Loucy (cell line): ENCODE measurements at regions not wholly inside any gene's neighbourhood (a gene's known extent, or its start where the extent isn't known, plus 50 kb on each side); places are given as distances from the start of the nearest gene placed in this dataset.

Experiments
- H2AFZ ChIP-seq: fragments of 200-600 bp; sonication (generic); 2 replicates; pipeline ENCODE4 v1.6.0; 2016; ENCODE audit warnings: antibody characterized with exemption, mild to moderate bottlenecking, low read length, moderate library complexity
- H3F3A ChIP-seq: fragments of 200-600 bp; 2 replicates; pipeline ENCODE4 v1.6.0; 2016; ENCODE audit warnings: antibody characterized with exemption, low read depth, mild to moderate bottlenecking
- H3K27me3 ChIP-seq: fragments of 200-600 bp; sonication (generic); 2 replicates; pipeline ENCODE4 v1.6.1; 2014; ENCODE audit warnings: low read length, mild to moderate bottlenecking; ENCODE audit not compliant: insufficient read depth, poor library complexity, severe bottlenecking
- H3K36me3 ChIP-seq: fragments of 200-600 bp; sonication (generic); 2 replicates; pipeline ENCODE4 v1.6.1; 2016; ENCODE audit warnings: low read length; ENCODE audit not compliant: insufficient read depth
- H3K4me1 ChIP-seq: fragments of 200-600 bp; sonication (generic); 2 replicates; pipeline ENCODE4 v1.5.1; 2014; ENCODE audit warnings: low read length, mild to moderate bottlenecking; ENCODE audit not compliant: insufficient read depth, poor library complexity, severe bottlenecking
- H3K4me2 ChIP-seq: fragments of 200-600 bp; sonication (generic); 2 replicates; pipeline ENCODE4 v1.6.0; 2014; ENCODE audit warnings: antibody characterized with exemption, low read length, low read depth, mild to moderate bottlenecking; ENCODE audit not compliant: poor library complexity, severe bottlenecking
- H3K4me3 ChIP-seq: fragments of 200-600 bp; sonication (generic); 2 replicates; pipeline ENCODE4 v1.5.1; 2014; ENCODE audit warnings: low read length, mild to moderate bottlenecking, mixed read lengths; ENCODE audit not compliant: poor library complexity, severe bottlenecking
- H3K79me2 ChIP-seq: fragments of 200-600 bp; sonication (generic); 2 replicates; pipeline ENCODE4 v1.6.1; 2014; ENCODE audit warnings: low read length; ENCODE audit not compliant: insufficient read depth
- H3K9ac ChIP-seq: fragments of 200-600 bp; sonication (generic); 2 replicates; pipeline ENCODE4 v1.6.0; 2014; ENCODE audit warnings: mild to moderate bottlenecking, low read depth, low read length, moderate library complexity; ENCODE audit not compliant: poor library complexity, severe bottlenecking
- H3K9me2 ChIP-seq: fragments of 200-600 bp; sonication (generic); replicated peaks from 2 replicates; pipeline ENCODE4 v1.6.1; 2016; ENCODE audit warnings: low read depth, low read length, mixed read lengths
- H3K9me3 ChIP-seq: fragments of 200-600 bp; sonication (generic); 2 replicates; pipeline ENCODE4 v1.6.1; 2014; ENCODE audit warnings: mild to moderate bottlenecking, antibody characterized with exemption, low read length, low read depth; ENCODE audit not compliant: insufficient read depth
- H4K20me1 ChIP-seq: fragments of 200-600 bp; sonication (generic); 2 replicates; pipeline ENCODE4 v1.6.0; 2014; ENCODE audit warnings: antibody characterized with exemption, low read length, mild to moderate bottlenecking; ENCODE audit not compliant: insufficient read depth, poor library complexity, severe bottlenecking
- EZH2phosphoT487 ChIP-seq: fragments of 200-600 bp; IDR thresholded peaks from 2 replicates; pipeline ENCODE4 v1.6.1; 2018; ENCODE audit warnings: antibody characterized with exemption, mild to moderate bottlenecking, moderate library complexity, borderline replicate concordance
- TF ChIP-seq, protein P1 (sequence below): fragments of 200-600 bp; sonication (generic); conservative IDR thresholded peaks from 2 replicates; pipeline ENCODE4 v1.5.1; 2014; ENCODE audit warnings: mild to moderate bottlenecking, antibody characterized with exemption, low read length

DNA sequence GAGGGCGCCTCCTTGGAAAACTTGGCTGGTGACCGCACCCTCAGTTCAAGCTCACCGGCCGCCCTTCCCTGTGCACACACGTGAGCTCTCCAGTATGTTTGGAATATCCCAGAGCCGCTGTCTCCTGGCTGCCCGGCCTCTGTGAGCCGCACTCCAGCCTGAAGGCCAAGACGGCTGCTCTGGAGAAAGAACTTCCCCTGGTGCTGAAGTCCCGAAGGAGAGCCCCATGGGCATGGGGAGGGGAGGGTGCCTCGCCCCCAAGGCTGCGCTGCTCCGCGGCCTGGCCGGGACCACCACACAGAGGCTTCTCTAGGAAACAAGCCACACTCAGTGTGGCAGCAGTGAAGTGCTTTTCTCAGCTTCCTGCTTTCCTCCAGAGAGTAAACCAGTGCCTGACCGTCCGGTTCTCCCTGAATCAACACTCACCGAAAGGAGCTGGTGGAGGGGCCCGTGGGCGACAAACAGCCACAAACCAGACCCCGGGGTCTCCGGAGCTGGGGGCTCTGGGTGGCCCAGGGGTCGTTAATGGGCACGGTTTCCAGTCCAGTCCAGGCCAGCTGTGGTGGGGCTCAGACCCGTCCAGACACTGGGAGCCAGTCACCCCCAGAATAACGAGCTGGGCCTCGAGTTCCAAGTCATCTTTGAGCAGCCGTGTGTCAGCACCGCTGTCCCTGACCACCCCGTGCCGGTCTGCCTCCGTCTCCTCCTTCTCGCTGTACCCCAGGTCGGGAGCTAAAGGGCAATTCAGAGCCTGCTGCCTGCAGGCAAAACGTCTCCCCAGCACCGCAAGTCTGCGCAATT lies 87.4 kb upstream of the BHLHE23 start:
- no peak overlapping the region for H3K4me2 ChIP-seq
- no peaks in the 10 kb centered on the region for H3K27me3 ChIP-seq
- H3K9me2 ChIP-seq, result no peaks in the 10 kb centered on the region
- no peak overlapping the region for H3K9ac ChIP-seq
- no peak overlapping the region for H3K4me3 ChIP-seq
- no peaks in the 10 kb centered on the region for H3K36me3 ChIP-seq
- H3K9me3 ChIP-seq, result no peaks in the 10 kb centered on the region
- TF ChIP-seq, protein P1, sequence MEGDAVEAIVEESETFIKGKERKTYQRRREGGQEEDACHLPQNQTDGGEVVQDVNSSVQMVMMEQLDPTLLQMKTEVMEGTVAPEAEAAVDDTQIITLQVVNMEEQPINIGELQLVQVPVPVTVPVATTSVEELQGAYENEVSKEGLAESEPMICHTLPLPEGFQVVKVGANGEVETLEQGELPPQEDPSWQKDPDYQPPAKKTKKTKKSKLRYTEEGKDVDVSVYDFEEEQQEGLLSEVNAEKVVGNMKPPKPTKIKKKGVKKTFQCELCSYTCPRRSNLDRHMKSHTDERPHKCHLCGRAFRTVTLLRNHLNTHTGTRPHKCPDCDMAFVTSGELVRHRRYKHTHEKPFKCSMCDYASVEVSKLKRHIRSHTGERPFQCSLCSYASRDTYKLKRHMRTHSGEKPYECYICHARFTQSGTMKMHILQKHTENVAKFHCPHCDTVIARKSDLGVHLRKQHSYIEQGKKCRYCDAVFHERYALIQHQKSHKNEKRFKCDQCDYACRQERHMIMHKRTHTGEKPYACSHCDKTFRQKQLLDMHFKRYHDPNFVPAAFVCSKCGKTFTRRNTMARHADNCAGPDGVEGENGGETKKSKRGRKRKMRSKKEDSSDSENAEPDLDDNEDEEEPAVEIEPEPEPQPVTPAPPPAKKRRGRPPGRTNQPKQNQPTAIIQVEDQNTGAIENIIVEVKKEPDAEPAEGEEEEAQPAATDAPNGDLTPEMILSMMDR, result no peak
- no peak for TF ChIP-seq EZH2phosphoT487
- H3K4me1 ChIP-seq, result no peaks in the 10 kb centered on the region
- no peaks in the 10 kb centered on the region for H3F3A ChIP-seq
- H2AFZ ChIP-seq, result no peak overlapping the region
- H4K20me1 ChIP-seq, result no peaks in the 10 kb centered on the region
- no peaks in the 10 kb centered on the region for H3K79me2 ChIP-seq

- H3K4me2 ChIP-seq, result no peak overlapping the region
- H3K4me3 ChIP-seq, result no peak overlapping the region
- H3F3A ChIP-seq, result no peaks in the 10 kb centered on the region
- H4K20me1 ChIP-seq, result no peaks in the 10 kb centered on the region
- H3K9me3 ChIP-seq, result no peaks in the 10 kb centered on the region
- no peaks in the 10 kb centered on the region for H3K79me2 ChIP-seq
- no peaks in the 10 kb centered on the region for H3K4me1 ChIP-seq
- no peak overlapping the region for H2AFZ ChIP-seq
- H3K27me3 ChIP-seq, result no peaks in the 10 kb centered on the region
- TF ChIP-seq, protein P1, result no peak
- TF ChIP-seq EZH2phosphoT487, result no peak
- H3K9ac ChIP-seq, result no peak overlapping the region
- H3K9me2 ChIP-seq, result no peaks in the 10 kb centered on the region
- no peaks in the 10 kb centered on the region for H3K36me3 ChIP-seq
Observed at GRCh38 chr20:63092660-63093215, 86.0 kb upstream of the BHLHE23 start.

DNA sequence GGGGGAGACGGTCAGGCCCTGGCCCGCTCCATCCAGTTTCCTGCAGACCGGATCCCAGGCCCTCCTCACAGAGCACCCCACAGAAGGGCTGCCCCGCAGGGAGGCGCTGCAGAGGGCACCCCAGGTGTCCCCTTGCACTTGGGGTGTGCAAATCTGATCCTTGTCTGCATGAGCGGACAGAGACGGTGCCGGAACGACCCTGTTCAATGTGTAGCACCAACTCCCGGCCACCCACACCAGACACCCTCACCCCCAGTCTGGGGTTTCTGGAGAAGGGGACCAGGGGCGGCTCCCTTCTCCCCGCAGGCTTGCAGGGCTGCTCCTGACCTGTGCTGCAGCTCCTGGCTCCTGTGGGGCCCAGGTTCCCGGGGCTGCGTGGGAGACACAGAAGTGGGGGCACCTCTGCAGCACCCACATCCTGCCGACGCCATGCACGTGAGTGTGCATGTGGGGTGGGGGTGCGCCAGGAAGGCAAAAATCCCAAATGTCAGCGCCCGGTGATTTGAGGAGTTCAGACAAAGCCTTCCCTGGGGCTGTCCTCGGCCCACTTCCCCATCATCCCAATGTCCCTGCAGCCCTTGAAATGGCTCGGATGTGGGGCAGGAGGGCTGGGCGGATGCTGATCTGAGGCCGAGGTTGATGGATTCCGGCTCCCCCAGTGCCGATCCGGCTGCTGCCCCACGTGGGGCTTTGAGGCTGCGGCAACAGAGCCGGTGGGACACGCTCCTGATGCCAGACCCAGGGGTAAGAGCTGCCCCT lies 85.3 kb upstream of the BHLHE23 start:
- H3K27me3 ChIP-seq, result no peaks in the 10 kb centered on the region
- H3K4me2 ChIP-seq, result no peak overlapping the region
- H3K4me1 ChIP-seq, result no peaks in the 10 kb centered on the region
- no peaks in the 10 kb centered on the region for H3K9me2 ChIP-seq
- H2AFZ ChIP-seq, result no peak overlapping the region
- H3K79me2 ChIP-seq, result no peaks in the 10 kb centered on the region
- no peaks in the 10 kb centered on the region for H4K20me1 ChIP-seq
- no peaks in the 10 kb centered on the region for H3F3A ChIP-seq
- no peak for TF ChIP-seq EZH2phosphoT487
- TF ChIP-seq, protein P1, result no peak
- no peak overlapping the region for H3K9ac ChIP-seq
- no peak overlapping the region for H3K4me3 ChIP-seq
- no peaks in the 10 kb centered on the region for H3K36me3 ChIP-seq
- H3K9me3 ChIP-seq, result no peaks in the 10 kb centered on the region
